GM10266 (cell line): ENCODE measurements at regions not wholly inside any gene's neighbourhood (a gene's known extent, or its start where the extent isn't known, plus 50 kb on each side); places are given as distances from the start of the nearest gene placed in this dataset.

Experiments used
- DNase-seq: peaks from one replicate; pipeline ENCODE4 v3.0.0; 2012; ENCODE audit errors: extremely low spot score
- TF ChIP-seq, protein P1 (sequence below): IDR thresholded peaks from 2 replicates; pipeline ENCODE4 v1.5.1; 2012; ENCODE audit warnings: mild to moderate bottlenecking, low read depth; ENCODE audit not compliant: control insufficient read depth, insufficient read depth; ENCODE audit errors: missing control alignments

DNA sequence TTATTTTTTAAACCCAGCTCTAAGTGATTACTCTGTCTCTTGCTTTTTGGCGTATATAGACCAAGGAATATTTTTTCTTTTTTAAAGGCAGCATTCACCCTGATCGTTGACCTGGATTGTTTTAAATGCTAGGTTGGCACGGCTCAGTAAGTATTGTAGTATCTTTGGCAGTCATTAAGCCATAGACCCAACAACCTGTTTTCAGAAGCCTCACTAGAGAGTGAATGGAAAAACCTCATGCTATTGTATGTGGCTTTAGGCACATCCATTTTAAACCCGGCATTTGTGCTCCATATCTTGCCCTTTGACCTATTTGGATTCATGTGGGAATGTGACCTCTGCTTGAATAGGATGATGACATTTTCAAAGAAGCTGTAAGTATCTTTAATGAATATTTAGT lies 183.9 kb downstream of the SNCA start:
- TF ChIP-seq, protein P1, sequence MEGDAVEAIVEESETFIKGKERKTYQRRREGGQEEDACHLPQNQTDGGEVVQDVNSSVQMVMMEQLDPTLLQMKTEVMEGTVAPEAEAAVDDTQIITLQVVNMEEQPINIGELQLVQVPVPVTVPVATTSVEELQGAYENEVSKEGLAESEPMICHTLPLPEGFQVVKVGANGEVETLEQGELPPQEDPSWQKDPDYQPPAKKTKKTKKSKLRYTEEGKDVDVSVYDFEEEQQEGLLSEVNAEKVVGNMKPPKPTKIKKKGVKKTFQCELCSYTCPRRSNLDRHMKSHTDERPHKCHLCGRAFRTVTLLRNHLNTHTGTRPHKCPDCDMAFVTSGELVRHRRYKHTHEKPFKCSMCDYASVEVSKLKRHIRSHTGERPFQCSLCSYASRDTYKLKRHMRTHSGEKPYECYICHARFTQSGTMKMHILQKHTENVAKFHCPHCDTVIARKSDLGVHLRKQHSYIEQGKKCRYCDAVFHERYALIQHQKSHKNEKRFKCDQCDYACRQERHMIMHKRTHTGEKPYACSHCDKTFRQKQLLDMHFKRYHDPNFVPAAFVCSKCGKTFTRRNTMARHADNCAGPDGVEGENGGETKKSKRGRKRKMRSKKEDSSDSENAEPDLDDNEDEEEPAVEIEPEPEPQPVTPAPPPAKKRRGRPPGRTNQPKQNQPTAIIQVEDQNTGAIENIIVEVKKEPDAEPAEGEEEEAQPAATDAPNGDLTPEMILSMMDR = no peak
- DNase-seq = no peak

DNA sequence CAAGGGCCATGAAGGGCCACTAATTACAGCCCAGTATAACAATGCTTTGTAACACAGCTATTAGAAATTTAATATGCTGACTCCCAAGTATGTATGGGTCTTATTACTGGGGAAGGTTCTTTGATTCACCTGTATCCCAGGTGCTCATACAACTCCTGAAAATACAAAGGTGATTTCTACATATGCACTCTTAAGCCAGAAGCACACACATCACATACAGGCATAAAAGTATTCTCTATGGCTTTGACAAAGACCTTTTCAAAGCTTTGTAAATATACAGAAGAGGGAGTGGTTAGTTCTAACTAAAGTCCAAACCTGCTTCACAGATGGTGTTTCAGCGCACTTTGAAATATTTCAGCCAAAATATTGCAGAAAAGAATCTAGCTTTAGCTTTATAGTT lies 191.5 kb downstream of the SNCA start:
- TF ChIP-seq, protein P1 = no peak
- no peak for DNase-seq

DNA sequence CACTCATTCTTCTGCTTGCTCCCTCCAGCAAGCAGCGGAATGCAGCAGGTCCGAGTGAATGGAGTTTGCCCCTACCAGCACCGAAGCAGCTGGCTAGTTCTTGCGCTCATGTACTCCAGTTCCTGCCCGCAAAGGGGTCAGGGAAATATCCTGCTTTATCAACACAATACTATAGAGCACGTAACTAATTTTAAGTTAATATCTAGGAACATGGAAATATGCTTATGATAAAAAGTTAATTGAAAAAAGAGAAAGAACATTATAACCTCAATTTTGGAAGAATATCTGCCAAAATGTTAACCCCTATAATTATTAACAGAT lies 195.6 kb downstream of the SNCA start:
- TF ChIP-seq, protein P1 = no peak
- no peak for DNase-seq

DNA sequence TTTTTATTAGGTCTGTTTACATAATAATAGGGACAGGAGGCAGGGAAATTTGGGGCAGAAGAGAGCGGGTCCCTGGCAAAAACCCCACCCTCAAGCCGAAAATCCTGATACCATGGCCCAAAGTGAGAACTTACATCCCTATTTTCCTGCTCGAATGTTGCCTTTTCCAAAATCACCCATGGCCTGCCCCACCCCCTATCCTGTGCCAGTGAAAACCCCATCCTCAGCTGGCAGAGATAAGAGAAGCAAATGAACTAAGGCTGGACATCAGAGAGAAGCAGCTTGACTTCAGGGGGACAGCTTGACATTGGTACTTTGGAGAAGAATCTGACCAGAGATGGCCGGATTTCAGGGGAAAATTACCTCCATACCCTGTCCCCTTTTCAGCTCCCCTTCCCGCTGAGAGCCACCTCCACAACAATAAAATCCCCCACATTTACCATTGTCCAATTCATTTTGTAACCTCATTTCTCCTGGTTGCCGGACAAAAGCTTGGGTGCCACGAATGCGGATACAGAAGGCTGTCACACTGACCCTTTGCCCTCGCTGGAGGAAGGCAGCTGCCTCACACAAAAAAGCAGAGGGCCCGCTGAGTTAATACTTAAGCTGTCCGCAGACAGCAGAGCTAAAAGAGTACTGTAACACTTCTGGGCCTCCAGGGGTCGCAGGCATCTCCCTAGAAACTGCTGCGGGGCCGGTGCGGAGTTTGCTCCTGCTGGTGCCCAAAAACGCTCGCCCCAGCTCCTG lies 196.2 kb downstream of the SNCA start:
- TF ChIP-seq, protein P1 = no peak
- DNase-seq = no peak

DNA sequence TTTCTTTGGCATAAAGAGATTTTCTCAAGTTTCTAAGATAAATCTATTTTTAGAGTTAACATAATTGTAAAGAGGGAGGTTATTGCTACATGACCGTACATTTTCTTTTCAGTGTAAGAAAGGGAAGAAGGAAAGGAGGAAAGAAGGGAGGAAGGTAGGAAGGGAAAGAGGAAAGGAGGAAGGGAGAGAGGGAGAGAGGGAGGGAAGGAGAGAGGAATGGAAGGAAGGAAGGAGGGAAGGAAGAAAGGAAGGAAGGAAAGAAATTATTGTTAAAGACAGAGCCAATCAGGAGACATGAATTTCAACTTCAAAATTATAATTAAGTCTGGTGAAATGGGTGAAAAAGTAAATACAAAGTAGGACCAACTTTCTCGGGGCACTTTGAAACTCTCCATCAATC lies 197.6 kb downstream of the SNCA start:
- TF ChIP-seq, protein P1 = no peak

DNA sequence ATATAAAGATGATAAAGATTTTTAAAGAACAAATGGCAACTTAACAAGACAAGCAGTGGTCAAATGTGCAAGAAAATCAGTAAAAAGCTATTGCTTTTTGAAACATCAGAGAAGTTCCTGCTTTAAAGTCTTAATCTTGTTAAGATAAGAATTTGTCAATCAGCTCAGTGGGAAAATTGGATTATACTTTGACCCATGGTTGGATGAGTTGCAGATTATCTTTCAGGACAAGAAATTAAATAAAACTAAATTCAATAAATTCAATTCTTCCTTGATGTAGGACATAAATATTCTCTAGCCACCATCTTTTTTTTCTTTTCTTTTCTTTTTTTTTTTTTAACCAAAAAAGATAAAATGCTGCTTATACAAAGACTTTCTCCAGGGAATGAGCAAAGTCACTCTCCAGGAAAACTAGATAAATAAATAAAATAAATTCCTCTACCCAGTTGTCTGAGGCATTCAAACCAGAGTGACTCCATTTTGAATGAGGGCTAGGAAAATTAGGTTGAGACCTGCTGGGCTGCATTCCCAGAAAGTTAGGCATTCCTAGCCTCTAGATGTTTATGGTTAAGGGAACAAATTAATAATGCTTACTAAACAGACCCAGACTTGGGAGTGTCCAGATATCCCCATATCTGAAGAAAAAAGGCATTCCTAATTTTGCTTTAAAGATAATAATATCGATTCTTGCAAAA lies 211.2 kb downstream of the SNCA start:
- TF ChIP-seq, protein P1 = no peak
- no peak for DNase-seq

More for the DNA sequence above, 197.6 kb downstream of the SNCA start:
- no peak for DNase-seq
